ENCODE measurements at regions not wholly inside any gene's neighbourhood (a gene's known extent, or its start where the extent isn't known, plus 50 kb on each side); places are given as distances from the start of the nearest gene placed in this dataset.
"Not testable (repeated sequence)": the region's sequence is repeated elsewhere in the genome, so short reads cannot be mapped to it uniquely, and the experiment has no call there.

GRCh38 chr7:150045596-150045995 is 171.8 kb downstream of the ATP6V0E2 start:
- TF ChIP-seq CTCF (IDR thresholded peaks at IDR 0.05 in 2 of 3, conservative IDR thresholded peaks at IDR 0.05 in 1 of 3; ENCODE audit: control insufficient read depth in 2 of 3, extremely low read depth in 1 of 3, insufficient read depth in 1 of 3, low read depth in 3 of 3, low read length in 3 of 3): 0 out of 6 replicates have a peak, but pooled peaks of 1 of the 3 experiments have one; percentile 3
- not testable (repeated sequence) for TF ChIP-seq REST (IDR thresholded peaks at IDR 0.05; ENCODE audit: low read depth, low read length); NFIC (IDR thresholded peaks at IDR 0.05; ENCODE audit: low read depth, low read length); ZBTB33 (IDR thresholded peaks at IDR 0.05); CEBPB (IDR thresholded peaks at IDR 0.05; ENCODE audit: borderline replicate concordance in 1 of 2, low read depth in 2 of 2, low read length in 2 of 2); EP300 (IDR thresholded peaks at IDR 0.05; ENCODE audit: borderline replicate concordance in 1 of 2, control insufficient read depth in 1 of 2, low read depth in 2 of 2, low read length in 2 of 2); MYC (IDR thresholded peaks at IDR 0.05; ENCODE audit: insufficient read depth, insufficient read length, insufficient replicate concordance, low read length, severe bottlenecking); ASH2L (IDR thresholded peaks at IDR 0.05; ENCODE audit: borderline replicate concordance, low read depth)
